Liver (tissue), 7 donors: ENCODE measurements at regions not wholly inside any gene's neighbourhood (a gene's known extent, or its start where the extent isn't known, plus 50 kb on each side); places are given as distances from the start of the nearest gene placed in this dataset.

Experiments used
- DNase-seq: peaks from one replicate; pipeline ENCODE4 v3.0.0-alpha.2; 2017; ENCODE audit warnings: low spot score
- H3K27ac ChIP-seq, 2 donors: one replicate each; pipeline ENCODE4 v1.7.0; 2013; ENCODE audit warnings: inconsistent platforms in 2 of 2, low read length in 2 of 2, control low read depth in 1 of 2, low read depth in 1 of 2, mild to moderate bottlenecking in 1 of 2
- H3K27me3 ChIP-seq, 4 donors: one replicate each; pipeline versions ENCODE4 v1.6.1 to v1.7.0; 2013; ENCODE audit warnings: low read length in 3 of 4, inconsistent platforms in 1 of 4, mild to moderate bottlenecking in 1 of 4, moderate library complexity in 1 of 4; ENCODE audit not compliant: control insufficient read depth in 4 of 4, insufficient read depth in 4 of 4
- H3K36me3 ChIP-seq, 4 donors: one replicate each; pipeline versions ENCODE4 v1.6.1 to v1.7.0; 2013; ENCODE audit warnings: low read length in 3 of 4, mild to moderate bottlenecking in 3 of 4, low read depth in 1 of 4, moderate library complexity in 1 of 4; ENCODE audit not compliant: control insufficient read depth in 4 of 4, insufficient read depth in 3 of 4
- H3K4me1 ChIP-seq, 4 donors: one replicate each; pipeline versions ENCODE4 v1.6.1 to v1.7.0; 2013; ENCODE audit warnings: low read length in 3 of 4, mild to moderate bottlenecking in 3 of 4, moderate library complexity in 1 of 4; ENCODE audit not compliant: control insufficient read depth in 4 of 4, insufficient read depth in 4 of 4
- H3K4me3 ChIP-seq, 3 donors: one replicate each; pipeline versions ENCODE4 v1.6.1 to v1.7.0; 2013; ENCODE audit warnings: low read length in 3 of 3, control low read depth in 1 of 3, low read depth in 1 of 3, mild to moderate bottlenecking in 1 of 3
- H3K9ac ChIP-seq, 2 donors: one replicate each; pipeline ENCODE4 v1.7.0; 2013; ENCODE audit warnings: low read length in 2 of 2, mild to moderate bottlenecking in 2 of 2, moderate library complexity in 2 of 2, control low read depth in 1 of 2, low read depth in 1 of 2
- H3K9me3 ChIP-seq, 4 donors: one replicate each; pipeline versions ENCODE4 v1.6.1 to v1.7.0; 2013; ENCODE audit warnings: low read length in 3 of 4; ENCODE audit not compliant: control insufficient read depth in 4 of 4
- ATF3 ChIP-seq: IDR thresholded peaks from 2 replicates; pipeline ENCODE4 v1.6.1; 2016; ENCODE audit warnings: antibody characterized with exemption
- FOXA1 ChIP-seq: IDR thresholded peaks from 2 replicates; pipeline ENCODE4 v1.6.1; 2016; ENCODE audit warnings: antibody characterized with exemption
- FOXA2 ChIP-seq: IDR thresholded peaks from 2 replicates; pipeline ENCODE4 v1.6.1; 2016; ENCODE audit warnings: antibody characterized with exemption
- GABPA ChIP-seq, 2 donors: IDR thresholded peaks in 1 of 2; conservative IDR thresholded peaks in 1 of 2; 2 replicates each; pipeline ENCODE4 v1.6.1; 2016; ENCODE audit warnings: antibody characterized with exemption in 2 of 2, mild to moderate bottlenecking in 1 of 2, moderate library complexity in 1 of 2
- HNF4A ChIP-seq, 2 donors: conservative IDR thresholded peaks; 2 replicates each; pipeline ENCODE4 v1.6.1; 2016; ENCODE audit warnings: antibody characterized with exemption in 2 of 2, mild to moderate bottlenecking in 2 of 2
- HNF4G ChIP-seq: IDR thresholded peaks from 2 replicates; pipeline ENCODE4 v1.6.1; 2016; ENCODE audit warnings: antibody characterized with exemption
- JUND ChIP-seq, 2 donors: IDR thresholded peaks; 2 replicates each; pipeline ENCODE4 v1.6.1; 2016; ENCODE audit warnings: antibody characterized with exemption in 2 of 2
- MAX ChIP-seq: IDR thresholded peaks from 2 replicates; pipeline ENCODE4 v1.6.1; 2016; ENCODE audit warnings: antibody characterized with exemption
- RAD21 ChIP-seq, 2 donors: IDR thresholded peaks; 2 replicates each; pipeline ENCODE4 v1.6.1; 2016; ENCODE audit warnings: antibody characterized with exemption in 2 of 2, mild to moderate bottlenecking in 2 of 2
- REST ChIP-seq: IDR thresholded peaks from 2 replicates; pipeline ENCODE4 v1.6.1; 2016; ENCODE audit warnings: antibody characterized with exemption, mild to moderate bottlenecking
- RXRA ChIP-seq, 2 donors: IDR thresholded peaks; 2 replicates each; pipeline ENCODE4 v1.6.1; 2017 to 2018; ENCODE audit warnings: antibody characterized with exemption in 2 of 2, mild to moderate bottlenecking in 1 of 2
- SP1 ChIP-seq: IDR thresholded peaks from 2 replicates; pipeline ENCODE4 v1.6.1; 2018; ENCODE audit warnings: antibody characterized with exemption, mild to moderate bottlenecking
- TAF1 ChIP-seq: conservative IDR thresholded peaks from 2 replicates; pipeline ENCODE4 v1.6.1; 2016; ENCODE audit warnings: antibody characterized with exemption, mild to moderate bottlenecking
- YY1 ChIP-seq: IDR thresholded peaks from 2 replicates; pipeline ENCODE4 v1.6.1; 2016; ENCODE audit warnings: antibody characterized with exemption, mild to moderate bottlenecking
- ZBTB33 ChIP-seq: IDR thresholded peaks from 2 replicates; pipeline ENCODE4 v1.6.1; 2016; ENCODE audit warnings: antibody characterized with exemption
- WGBS: extraction: QIAGEN DNeasy Blood & Tissue Kit; methylation state at CpG from one replicate; pipeline ENCODE4 v1.1.7; 2013; 5-methylcytosine and 5-hydroxymethylcytosine counted together
- donor health status: healthy.
- donor health status: healthy.
- donor health status: healthy.
- donor health status: healthy.

GRCh38 chr12:92543840-92544239 lies 158.9 kb upstream of the PLEKHG7 start:
- H3K9ac ChIP-seq: no peak overlapping the region
- H3K9me3 ChIP-seq: no peaks in the 10 kb centered on the region
- TF ChIP-seq ATF3 (no peak), MAX (no peak), YY1 (peak; percentile 0)
- peak overlapping the region; percentile 10 to 43 for H3K27ac ChIP-seq
- no peaks in the 10 kb centered on the region for H3K36me3 ChIP-seq
- H3K27me3 ChIP-seq: no peaks in the 10 kb centered on the region
- H3K4me1 ChIP-seq: peaks cover 4 to 43% (median 35%) of the 10 kb centered on the region in 4 donors
- DNase-seq: no peak
- H3K4me3 ChIP-seq: no peak overlapping the region
- WGBS: 68% methylated on average over 4 of the region's 4 CpGs

GRCh38 chr12:92543359-92543758 lies 159.4 kb upstream of the PLEKHG7 start:
- Histone ChIP-seq H3K36me3 (no peaks in the 10 kb centered on the region), H3K9me3 (no peaks in the 10 kb centered on the region), H3K9ac (no peak overlapping the region), H3K27me3 (no peaks in the 10 kb centered on the region), H3K4me1 (peaks cover 4 to 40% (median 31%) of the 10 kb centered on the region in 4 donors), H3K27ac (peak overlapping the region; percentile 2 to 43), H3K4me3 (no peak overlapping the region)
- no peak for DNase-seq
- 13% methylated on average over 1 of the region's 1 CpG for WGBS
- TF ChIP-seq JUND (IDR thresholded peaks at IDR 0.05) (no peak), REST (no peak), HNF4A (conservative IDR thresholded peaks at IDR 0.05) (peak in 1 of 2 donors; percentile 23), ZBTB33 (no peak), RXRA (IDR thresholded peaks at IDR 0.05) (peak; percentile 6 to 32), ATF3 (no peak), YY1 (peak; percentile 22), FOXA2 (peak; percentile 33), SP1 (no peak), FOXA1 (no peak), RAD21 (IDR thresholded peaks at IDR 0.05) (peak in 1 of 2 donors; percentile 9)

- Histone ChIP-seq H3K4me3 (no peak overlapping the region), H3K27me3 (no peaks in the 10 kb centered on the region), H3K27ac (no peak overlapping the region), H3K4me1 (peaks cover 2 to 24% (median 16%) of the 10 kb centered on the region in 4 donors), H3K36me3 (no peaks in the 10 kb centered on the region), H3K9ac (no peak overlapping the region), H3K9me3 (no peaks in the 10 kb centered on the region)
- whole genome bisulfite sequencing: 97% methylated on average over 2 of the region's 2 CpGs
- DNase-seq: no peak
- TF ChIP-seq ZBTB33: no peak
- TF ChIP-seq MAX: no peak
- TF ChIP-seq YY1: no peak
- TF ChIP-seq FOXA1: no peak
- TF ChIP-seq HNF4G: no peak
- TF ChIP-seq GABPA (IDR thresholded peaks at IDR 0.05 in 1 of 2, conservative IDR thresholded peaks at IDR 0.05 in 1 of 2): no peak
- no peak for TF ChIP-seq TAF1
- TF ChIP-seq HNF4A (conservative IDR thresholded peaks at IDR 0.05): no peak
These were observed 161.1 kb upstream of the PLEKHG7 start for GRCh38 chr12:92541731-92542130.
